ENCODE measurements at regions not wholly inside any gene's neighbourhood (a gene's known extent, or its start where the extent isn't known, plus 50 kb on each side); places are given as distances from the start of the nearest gene placed in this dataset.

- TF ChIP-seq CTCF (IDR thresholded peaks at IDR 0.05) (no peak), POLR2A (IDR thresholded peaks at IDR 0.05) (no peak)
Measured at GRCh38 chr16:86344586-86344871, 165.8 kb upstream of the FOXF1 start.
